ENCODE measurements at regions not wholly inside any gene's neighbourhood (a gene's known extent, or its start where the extent isn't known, plus 50 kb on each side); places are given as distances from the start of the nearest gene placed in this dataset.
"Not testable (repeated sequence)": the region's sequence is repeated elsewhere in the genome, so short reads cannot be mapped to it uniquely, and the experiment has no call there.

DNA sequence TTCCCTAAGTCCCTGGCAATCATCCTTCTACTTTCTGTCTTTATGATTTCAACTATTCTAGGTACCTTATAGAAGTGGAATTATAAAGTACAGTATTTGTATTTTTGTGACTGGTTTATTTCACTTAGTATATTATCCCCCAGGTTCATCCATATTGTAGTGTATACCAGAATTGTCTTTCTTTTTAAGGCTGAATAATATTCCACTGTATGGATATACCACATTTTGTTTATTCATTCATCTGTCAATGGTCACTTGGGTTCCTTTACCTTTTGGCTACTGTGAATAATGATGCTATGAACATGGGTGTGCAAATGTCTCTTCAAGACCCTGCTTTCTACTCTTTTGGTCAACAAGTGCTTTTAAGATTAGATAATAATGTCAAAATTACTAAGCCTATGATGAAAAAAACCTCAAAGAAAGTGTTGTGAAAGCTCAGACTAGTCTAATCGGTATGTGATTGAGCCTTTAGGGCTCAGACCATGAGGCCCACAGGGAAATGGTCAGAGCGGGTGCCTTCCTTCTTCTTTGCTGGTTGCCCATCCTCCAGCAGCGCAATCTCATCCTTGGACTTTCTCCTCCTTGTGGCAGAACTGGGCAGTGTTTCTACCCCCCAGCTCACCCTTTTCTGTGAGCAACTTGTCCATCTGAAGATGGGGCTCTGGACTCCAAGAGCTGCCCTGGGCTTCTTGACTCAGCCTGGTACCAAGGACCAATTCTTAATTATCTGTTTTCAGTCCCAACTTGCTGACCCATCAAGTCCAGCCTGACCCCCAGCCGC lies 105.4 kb downstream of the TTC8 start:
- no peak for DNase-seq (ENCODE audit: low read depth)

DNA sequence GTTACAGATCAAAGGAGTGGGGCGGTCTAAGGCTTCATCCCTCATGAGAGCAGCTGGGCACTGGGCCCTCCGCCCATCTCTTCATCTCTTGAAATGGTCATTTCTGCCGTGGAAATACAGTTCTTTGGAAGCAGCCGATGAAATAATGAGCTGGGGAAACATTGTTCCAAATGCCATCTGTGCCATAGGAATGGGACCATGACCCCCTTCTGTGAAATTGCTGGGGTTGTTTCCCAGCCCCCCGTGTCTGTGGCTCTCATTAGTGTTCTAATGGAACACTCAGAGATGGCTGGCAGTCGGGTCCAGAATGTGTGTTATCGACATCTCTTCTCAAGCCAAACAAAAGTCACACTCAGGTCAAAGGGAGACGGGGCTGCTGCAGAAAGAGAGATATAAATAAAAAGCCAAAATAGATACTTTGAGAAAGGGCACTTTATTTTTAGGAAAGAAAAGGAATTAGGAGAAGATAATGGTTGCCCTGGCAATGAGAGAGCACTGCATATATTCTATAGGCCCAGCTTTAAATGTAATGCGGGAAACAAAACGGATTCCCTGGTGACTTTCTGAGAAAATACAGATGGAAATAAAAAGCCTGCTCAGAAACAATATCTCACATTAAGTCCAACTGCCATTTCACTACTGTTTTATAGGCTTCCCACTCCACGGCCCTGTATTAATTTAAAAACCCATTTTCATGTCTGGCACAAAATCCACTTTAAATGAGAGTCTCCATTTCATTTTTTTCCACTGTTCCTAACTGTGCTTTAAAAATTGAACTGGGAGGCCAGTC lies 107.1 kb downstream of the TTC8 start:
- no peak for DNase-seq (ENCODE audit: low read depth)

DNA sequence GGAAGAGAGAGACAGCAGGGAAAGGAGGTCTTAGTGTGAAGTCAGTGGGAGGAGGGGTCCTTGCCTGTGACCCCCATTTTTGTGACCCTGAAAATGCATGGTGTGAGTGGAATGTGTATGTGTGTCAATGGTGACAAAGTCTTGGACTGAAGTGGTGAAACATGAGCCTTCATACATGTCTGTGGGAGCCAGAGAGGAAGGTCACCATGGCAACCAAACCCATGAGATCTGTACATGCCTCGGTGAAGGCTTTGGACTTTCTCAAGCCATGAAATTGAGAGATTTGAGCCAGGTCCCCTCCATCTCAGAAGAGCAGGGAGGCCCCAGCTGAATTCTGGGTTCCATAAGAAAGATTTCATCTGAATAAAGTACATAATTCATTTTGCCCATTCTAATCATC lies 108.7 kb downstream of the TTC8 start:
- no peak for DNase-seq (ENCODE audit: low read depth)

DNA sequence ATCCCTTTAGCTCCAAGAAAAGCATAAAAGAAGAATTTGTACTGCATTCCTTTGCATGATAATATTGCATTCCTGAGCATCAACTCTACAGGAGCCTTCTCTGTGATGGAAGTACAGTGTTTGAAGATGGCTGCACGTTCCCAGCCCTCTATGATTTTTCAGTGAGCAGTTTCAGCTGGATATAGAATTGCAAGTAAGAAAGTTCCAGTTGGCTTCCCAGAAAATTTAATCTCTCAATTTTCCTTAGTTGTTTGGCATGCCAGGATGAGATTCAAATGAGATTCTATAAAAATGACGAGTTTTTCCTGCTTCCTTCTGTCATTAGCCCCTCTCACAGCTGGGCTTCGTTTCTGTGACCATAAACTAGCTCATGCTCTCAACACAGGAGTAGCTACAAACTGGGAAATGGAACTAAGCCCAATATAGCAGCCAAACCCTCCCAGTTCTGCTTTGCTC lies 109.9 kb downstream of the TTC8 start:
- no peak for DNase-seq (ENCODE audit: low read depth)

DNA sequence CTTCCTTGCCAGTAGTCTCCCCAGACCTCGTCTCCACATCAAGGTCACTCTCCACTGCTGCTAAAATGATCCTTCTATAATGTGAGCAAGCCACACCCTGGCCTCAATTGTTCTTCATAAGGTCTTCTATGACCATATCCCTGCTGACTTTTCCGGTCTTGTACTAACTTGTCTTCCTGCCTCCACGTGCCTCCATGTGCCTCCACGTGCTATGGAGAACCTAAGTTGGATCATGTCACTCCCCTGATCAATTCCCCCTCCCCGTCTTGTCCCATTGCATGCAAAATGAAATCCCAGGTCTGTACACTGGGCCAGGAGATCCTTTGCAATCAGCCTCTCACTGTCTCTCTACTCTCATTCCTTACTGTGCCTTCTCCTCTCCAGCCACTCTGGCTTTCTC lies 110.6 kb downstream of the TTC8 start:
- DNase-seq (ENCODE audit: low read depth) = no peak

DNA sequence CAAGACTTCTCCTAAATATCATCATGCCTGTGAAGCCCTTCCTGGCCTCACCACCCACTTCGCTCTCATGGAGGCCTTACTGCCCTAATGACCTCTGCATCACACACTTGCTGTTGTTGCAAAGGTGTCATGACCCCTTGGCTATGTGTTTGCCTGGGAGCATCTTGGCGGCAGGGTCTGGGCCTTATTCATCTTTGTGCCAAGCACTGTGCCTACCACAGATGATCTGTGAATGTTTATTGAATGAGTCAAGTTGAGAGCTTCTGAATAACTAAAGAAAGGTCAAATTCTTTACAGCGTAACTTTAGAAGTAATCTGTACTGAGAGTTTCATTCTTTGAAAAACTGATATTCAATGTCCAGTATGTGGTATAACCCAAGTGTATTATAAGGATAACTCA lies 113.3 kb downstream of the TTC8 start:
- no peak for DNase-seq (ENCODE audit: low read depth)

DNA sequence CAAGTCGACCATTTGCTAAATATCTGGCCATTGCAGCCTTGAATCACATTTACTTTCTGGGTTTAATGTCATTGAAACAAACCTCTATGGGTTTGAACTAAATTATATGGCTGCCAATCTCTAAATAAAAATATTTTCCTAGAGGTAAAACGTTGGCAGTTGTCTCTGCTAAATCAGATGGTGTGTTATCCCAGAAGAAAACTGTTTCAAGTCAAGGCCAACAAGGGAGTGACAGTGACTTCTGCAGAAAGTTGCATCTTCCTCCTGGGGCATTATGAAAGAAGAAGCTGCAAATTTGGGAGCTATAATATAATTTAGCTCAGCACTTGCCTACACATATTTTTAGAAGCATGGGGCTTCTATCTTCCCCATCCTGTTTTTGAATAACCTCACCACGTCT lies 116.2 kb downstream of the TTC8 start:
- DNase-seq (ENCODE audit: low read depth) = no peak

DNA sequence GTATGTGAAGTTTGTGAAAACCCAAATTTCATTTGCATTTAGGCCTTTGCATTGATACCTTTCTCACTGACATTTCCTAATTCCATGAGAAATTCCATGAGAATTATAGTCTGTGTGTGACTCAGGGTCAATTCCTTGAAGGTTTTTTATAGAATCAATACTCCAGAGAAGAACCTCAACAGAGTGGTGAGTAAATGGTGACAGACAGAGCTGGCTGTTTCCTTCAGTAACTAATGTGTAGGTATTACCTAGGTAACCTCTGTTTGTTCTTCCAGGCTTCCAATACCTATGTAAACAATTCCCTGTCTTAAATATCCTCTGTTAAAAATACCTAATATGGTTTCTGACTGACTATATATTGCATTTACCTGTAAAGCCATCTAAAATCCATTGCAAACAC lies 117.0 kb downstream of the TTC8 start:
- DNase-seq (ENCODE audit: low read depth) = no peak

DNA sequence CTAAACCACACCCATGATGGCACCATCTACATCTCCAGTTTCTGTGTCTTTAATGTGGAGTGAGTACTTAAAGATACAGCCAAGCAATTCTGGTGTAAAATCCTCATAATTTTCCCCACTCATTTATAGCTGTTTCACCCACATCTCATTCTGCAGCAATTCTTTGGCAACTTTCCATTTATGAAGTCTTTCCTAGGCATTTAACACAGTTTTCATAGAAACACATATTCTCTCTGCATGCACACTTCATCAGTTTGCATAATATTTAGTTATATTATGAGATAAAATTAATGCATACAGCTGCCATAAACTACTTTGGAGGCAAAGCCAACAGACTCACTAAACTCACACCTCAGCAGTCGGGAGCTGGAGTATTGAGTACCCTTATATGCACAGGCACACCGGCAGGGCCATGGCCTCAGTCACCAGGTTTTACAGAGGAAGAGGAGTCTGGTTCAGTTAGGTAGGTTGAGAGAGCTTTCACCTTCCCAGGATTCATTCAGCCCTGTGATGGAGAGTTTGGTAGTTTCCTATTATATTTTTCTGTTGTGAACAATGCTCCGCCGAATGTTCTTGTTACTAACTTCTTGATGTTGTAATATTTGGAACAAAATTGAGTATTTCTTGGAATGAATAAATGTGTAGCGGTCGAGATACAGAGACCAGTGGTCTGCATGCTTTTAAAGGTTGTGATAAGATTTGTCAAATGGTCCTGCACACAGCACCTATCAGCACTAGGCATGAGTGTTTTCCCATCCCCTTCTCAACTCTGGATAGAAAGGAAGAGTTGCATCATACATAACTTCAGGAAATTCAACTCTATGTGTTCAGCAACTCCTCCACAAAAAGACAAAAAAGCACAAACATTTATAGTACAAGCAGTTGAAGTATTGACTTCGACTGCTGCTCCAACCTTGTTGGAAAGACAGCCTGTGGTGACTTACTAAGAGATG lies 123.5 kb downstream of the TTC8 start:
- no peak for DNase-seq (ENCODE audit: low read depth)

DNA sequence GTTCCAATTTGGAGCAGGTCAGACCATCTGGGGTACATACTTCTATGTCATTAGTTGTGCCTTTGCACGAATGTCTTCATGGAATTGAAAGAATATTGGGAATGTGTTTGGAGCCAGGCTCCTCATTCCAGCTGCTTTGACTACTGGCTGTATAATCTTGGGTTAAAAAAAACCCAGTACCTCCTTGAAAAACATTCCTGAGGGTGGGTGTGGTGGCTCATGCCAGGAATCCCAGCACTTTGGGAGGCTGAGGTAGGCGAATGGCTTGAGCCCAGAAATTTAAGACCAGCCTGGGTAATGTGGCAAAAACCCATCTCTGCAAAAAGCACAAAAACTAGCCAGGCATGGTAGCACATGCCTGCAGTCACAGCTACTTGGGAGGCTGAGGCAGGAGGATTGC lies 125.6 kb downstream of the TTC8 start:
- DNase-seq (ENCODE audit: low read depth) = no peak

DNA sequence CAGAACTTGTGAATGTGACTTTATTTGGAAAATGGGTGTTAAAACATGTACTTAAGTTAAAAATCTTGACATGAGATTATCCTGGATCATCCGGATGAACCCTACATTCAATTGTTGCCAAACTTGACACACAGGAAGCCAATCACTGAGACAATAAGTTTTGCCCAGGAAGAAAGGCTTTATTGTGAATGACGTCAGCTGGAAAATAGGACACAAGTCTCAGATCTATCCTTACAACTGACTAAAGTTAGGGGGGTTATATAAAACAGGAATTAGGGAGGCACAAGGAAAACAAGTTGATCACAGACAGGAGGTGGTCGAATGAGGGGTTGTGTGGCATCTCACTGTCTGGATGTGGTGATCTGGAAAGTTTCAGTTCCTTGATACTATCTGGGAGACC lies 126.9 kb downstream of the TTC8 start:
- DNase-seq (ENCODE audit: low read depth) = no peak

DNA sequence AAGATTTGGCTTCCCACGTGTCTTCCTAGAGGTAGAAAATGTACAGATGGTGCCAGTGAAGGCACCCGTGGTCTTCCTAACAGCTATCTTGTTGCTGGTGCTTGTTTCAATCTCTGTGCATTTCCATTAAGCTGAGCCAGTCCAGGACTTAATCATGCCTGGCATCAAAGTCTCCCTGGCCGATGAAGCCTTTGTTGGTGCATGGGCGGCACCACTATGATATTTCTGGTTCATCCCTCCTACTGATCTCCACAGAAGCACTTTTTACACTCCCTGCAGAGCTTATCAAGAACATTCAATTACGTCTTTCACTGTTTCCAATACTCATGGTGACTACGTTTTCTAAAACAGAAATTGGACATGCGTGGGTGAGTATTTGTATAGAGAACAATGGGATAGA lies 128.4 kb downstream of the TTC8 start:
- no peak for DNase-seq (ENCODE audit: low read depth)

DNA sequence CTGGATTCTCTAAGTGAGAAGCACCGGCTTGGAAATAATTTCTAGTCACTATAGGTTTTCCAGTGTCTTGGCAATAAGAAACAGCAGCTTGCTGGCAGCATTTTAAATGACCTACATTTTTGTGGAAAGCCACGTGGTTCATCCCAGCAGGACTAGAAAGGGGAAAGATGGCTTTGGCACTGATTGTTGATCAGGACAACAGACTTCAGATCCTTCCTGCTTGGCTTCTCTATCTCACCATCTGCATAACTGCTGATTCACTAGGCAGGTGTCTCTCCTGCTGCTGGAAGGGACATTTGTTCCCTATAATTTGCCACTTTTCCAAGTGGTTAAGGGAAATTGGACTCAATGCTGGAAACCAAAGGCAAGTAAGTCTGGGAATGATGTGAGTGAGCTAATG lies 131.0 kb downstream of the TTC8 start:
- DNase-seq (ENCODE audit: low read depth) = no peak

DNA sequence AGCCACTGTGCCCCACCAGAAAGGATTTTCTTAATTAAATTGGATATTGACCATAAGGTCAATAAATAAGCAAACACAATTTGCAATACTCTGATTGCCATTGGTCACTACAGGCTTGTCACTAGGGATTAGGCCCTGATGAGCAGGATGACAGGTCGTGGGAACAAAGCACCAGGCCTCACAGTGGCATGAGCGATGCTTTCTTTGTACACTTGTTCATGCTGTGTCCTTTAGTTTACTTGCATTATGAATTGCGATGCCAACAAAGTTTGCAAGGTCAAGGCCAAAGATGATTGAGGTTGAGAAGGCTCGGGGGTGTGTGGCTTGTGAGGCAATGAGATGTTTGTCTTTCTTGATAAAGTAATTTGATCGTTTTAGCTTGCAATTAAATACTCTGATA lies 136.0 kb downstream of the TTC8 start:
- DNase-seq (ENCODE audit: low read depth) = no peak

DNA sequence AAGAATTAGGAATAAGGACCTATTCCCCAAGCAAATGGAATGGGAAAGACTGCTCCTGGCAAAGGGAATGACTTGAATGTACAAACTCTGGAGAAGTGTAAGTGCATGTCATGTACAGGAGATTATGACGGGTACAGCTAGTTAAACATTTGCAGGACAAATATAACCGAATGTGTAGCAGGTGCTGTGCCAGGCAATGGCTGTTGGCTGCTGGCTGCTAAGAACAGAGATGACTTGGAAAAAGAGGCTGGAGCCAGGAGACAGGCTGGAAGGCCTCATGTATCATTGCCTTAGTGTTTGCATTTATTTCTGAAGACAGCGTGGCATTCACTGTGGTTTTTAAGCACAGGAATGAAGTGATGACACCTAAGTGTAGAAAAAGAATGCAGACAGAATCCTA lies 136.8 kb downstream of the TTC8 start:
- no peak for DNase-seq (ENCODE audit: low read depth)

DNA sequence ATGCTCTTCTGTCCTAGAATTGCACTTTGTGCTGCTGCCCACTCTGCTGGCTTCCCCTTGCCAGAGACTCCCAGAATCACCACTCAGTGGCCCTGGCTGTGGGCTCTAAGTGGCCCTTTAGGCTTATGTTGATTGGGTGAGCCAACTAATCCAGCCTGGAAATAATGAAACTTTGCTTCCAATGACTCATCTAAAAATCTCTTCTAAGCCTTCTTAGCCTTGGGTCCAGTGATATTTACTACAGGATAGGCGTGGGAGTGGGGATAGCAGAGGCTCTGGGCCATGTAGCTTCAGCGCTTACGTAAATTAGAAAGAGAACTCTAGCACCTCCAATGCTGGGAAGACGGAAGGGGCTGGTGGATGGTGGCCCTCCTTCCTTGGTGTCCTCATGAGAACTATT lies 137.9 kb downstream of the TTC8 start:
- no peak for DNase-seq (ENCODE audit: low read depth)

DNA sequence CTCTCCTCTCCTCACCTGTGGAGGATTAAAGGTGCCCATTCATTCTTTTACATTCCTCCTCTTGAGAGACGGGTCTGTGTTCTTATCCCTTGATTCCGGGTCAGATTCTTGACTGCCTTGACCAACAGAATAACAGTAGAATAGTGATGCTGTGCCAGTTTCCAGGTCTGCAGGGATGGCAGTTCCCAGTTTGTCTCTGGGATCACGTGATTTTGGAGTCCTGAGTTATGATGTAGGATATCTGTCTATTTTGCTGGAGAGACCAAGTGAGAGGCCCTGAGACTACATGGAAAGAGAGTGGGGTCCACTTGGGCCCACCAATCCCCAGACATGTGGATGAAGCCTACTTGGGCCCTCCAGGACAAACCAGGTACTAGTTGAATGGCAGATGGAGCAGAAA lies 142.8 kb downstream of the TTC8 start:
- no peak for DNase-seq (ENCODE audit: low read depth)

DNA sequence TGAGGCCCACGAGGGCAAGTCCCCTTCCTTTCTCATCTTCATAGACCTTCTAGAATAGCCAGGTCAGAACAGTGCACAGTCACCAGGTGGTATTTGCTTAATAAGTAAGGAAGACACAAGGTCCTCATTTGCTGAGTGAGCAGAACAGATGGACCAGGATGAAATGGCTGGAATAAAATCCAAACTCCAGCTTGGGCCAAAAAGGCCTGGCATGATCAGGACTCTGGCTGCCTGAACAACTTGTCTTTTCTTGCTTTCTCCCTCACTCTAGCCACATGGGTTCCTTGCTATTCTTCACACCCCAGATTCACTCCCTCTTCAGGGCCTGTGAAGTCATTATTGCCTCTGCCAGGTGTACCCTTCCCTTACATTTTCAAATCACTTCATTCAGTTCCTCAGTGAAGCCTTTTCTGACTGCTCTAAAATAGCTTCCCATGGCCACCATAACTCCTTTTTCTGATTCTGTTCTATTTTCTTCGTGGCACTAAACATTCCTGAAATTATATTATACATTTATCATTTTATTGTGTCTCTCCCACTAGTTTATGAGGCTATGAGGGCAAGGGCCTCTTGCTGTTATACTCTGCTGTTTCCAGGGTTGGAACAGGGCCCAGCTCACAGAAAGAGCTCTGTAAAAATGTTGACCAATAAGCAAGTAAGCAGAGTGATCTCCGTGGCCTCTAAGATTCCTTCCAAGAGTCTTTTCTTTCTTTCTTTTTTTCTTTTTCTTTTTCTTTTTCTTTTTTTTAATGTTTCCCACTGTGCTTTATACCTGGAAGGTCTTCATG lies 150.8 kb downstream of the TTC8 start:
- DNase-seq (ENCODE audit: low read depth) = no peak

DNA sequence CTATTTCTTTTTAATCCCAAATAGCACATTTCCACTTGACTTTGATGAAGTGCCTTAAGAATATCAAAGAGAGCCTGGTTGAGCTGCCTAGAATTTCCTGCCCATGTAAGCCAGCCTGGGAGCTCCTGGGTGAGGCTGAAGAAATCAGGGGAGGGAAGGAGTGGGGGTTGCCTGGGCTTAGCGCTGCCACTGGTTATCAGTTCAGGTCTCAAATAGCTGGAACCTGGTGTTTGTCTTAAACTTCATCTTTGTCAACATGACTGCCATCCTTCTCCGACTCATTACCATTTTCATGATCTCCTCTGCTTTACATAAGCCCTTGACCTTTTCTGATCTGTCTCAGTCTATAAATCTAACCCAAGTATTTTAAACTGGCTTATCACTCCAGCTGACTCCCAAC lies 151.5 kb downstream of the TTC8 start:
- no peak for DNase-seq (ENCODE audit: low read depth)

DNA sequence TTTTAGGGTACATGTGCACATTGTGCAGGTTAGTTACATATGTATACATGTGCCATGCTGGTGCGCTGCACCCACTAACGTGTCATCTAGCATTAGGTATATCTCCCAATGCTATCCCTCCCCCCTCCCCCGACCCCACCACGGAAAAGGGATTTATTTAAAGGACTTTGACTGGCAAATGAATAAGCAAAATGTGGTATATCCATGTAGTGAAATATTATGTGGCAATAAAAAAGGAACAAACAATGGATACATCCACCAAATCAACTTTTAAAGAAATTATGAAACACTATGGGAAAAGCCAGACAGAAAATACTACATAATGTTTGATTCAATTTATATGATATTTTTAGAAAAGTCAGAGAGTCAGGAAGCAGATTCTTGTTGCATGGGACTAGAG lies 156.5 kb downstream of the TTC8 start:
- DNase-seq (ENCODE audit: low read depth) = not testable (repeated sequence)

DNA sequence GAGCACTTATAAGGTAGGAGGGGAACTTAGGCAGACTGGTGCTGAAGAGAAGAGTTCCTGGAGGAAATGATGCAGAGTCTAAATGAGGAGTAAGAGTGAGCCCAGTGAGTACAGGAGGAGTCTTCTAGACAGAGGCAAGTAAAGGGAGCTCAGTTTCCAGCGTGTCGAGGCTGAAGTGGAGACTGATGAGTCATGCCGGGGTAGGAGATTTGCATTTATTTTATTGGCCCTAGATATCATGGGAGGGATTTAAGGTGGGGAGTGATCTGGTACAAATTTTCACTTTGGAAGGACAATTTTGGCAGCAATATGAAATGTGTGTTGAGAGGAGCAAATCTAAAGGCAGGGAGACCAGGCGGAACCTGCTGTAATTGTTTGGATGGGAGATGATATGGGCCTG lies 157.5 kb downstream of the TTC8 start:
- DNase-seq (ENCODE audit: low read depth) = no peak

DNA sequence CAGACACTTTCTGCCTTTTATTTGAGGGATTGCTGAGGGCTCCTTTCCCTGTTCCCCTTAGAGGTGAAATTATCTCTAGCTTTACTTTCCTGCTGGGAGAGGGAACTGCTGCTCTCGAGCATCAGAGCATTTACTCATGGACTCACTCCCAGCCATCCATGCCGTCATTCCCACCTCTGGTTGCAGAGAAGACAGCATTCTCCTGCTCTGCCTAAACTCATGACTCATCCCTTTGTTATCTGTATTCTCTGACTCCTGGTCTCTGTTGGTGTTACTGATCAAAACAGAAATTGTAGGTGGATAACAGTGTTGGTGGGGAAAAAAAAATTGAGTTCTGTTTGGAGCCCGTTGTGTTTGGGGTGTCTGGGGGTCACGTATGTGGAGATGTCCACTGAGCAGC lies 159.3 kb downstream of the TTC8 start:
- DNase-seq (ENCODE audit: low read depth) = no peak
